Sigmoid colon (tissue), 6 donors: ENCODE measurements at regions not wholly inside any gene's neighbourhood (a gene's known extent, or its start where the extent isn't known, plus 50 kb on each side); places are given as distances from the start of the nearest gene placed in this dataset.
"Not testable (repeated sequence)": the region's sequence is repeated elsewhere in the genome, so short reads cannot be mapped to it uniquely, and the experiment has no call there.

ENCODE experiments used
- DNase-seq: peaks from one replicate; pipeline ENCODE4 v3.0.0-alpha.2; 2019
- H3K27ac ChIP-seq, 4 donors: fragments of 200-600 bp; sonication (generic); one replicate each; pipeline ENCODE4 v1.5.1; 2016 to 2019; ENCODE audit warnings: mild to moderate bottlenecking in 1 of 4
- H3K27me3 ChIP-seq, 3 donors: fragments of 200-600 bp; sonication (generic); one replicate each; pipeline ENCODE4 v1.5.1; 2019; ENCODE audit warnings: mild to moderate bottlenecking in 1 of 3
- H3K36me3 ChIP-seq, 4 donors: fragments of 200-600 bp; sonication (generic); one replicate each; pipeline ENCODE4 v1.5.1; 2016 to 2019
- H3K4me1 ChIP-seq, 4 donors: fragments of 200-600 bp; sonication (generic); one replicate each; pipeline ENCODE4 v1.5.1; 2017 to 2019
- H3K4me3 ChIP-seq, 4 donors: fragments of 200-600 bp; sonication (generic); one replicate each; pipeline ENCODE4 v1.5.1; 2017 to 2019; ENCODE audit warnings: mild to moderate bottlenecking in 2 of 4, moderate library complexity in 1 of 4
- H3K9me3 ChIP-seq, 4 donors: fragments of 200-600 bp in 3 of 4; sonication (generic) in 3 of 4; one replicate each; pipeline versions ENCODE4 v1.5.1 to v1.6.1; 2013 to 2019
- CTCF ChIP-seq, 4 experiments: fragments of 450-650 bp in 3 of 4; fragments of 200-600 bp in 1 of 4; IDR thresholded peaks; one replicate each; pipeline ENCODE4 v1.5.1; 2016 to 2019; ENCODE audit warnings: antibody characterized with exemption in 4 of 4, mild to moderate bottlenecking in 3 of 4, moderate library complexity in 2 of 4
- EP300 ChIP-seq, 4 donors: sonication (generic); formaldehyde crosslinking; IDR thresholded peaks; one replicate each; pipeline ENCODE4 v1.6.1; 2017; ENCODE audit warnings: antibody characterized with exemption in 4 of 4
- POLR2A ChIP-seq, 2 donors: fragments of 450-650 bp; IDR thresholded peaks; one replicate each; pipeline ENCODE4 v1.6.1; 2016; ENCODE audit warnings: antibody characterized with exemption in 2 of 2, mild to moderate bottlenecking in 2 of 2, moderate library complexity in 2 of 2
- POLR2AphosphoS5 ChIP-seq, 4 donors: sonication (generic); formaldehyde crosslinking; IDR thresholded peaks; one replicate each; pipeline ENCODE4 v1.6.1; 2017; ENCODE audit warnings: antibody characterized with exemption in 4 of 4
- WGBS, 2 donors: extraction: QIAGEN DNeasy Blood & Tissue Kit; methylation state at CpG; one replicate each; pipeline ENCODE4 v1.1.7; 2013; 5-methylcytosine and 5-hydroxymethylcytosine counted together
- intact Hi-C: fragments of 100-400 bp; cut with DNase I; formaldehyde crosslinking; loops from one replicate; pipeline ENCODE4 v1.15.1; 2023
- small RNA-seq, 3 donors: library from RNA; depleted of rRNA; stranded (forward); fragments of <200 nt; gene quantifications; one replicate each; pipeline ENCODE3, GENCODE V24; 2016
- donor health status: healthy with polysubstance abuse.
- donor health status: healthy.

GRCh38 chr15:34493001-34493400 is 55.4 kb upstream of the GOLGA8A start:
- Histone ChIP-seq H3K4me1 (peaks cover 0 to 23% (median 12%) of the 10 kb centered on the region in 4 donors), H3K27me3 (peaks cover 16 to 89% (median 64%) of the 10 kb centered on the region in 3 donors), H3K27ac (no peak overlapping the region), H3K9me3 (peaks cover 0 to 5% (median 2%) of the 10 kb centered on the region in 4 donors), H3K4me3 (no peak overlapping the region), H3K36me3 (no peaks in the 10 kb centered on the region)
- no peak for TF ChIP-seq EP300 (IDR thresholded peaks at IDR 0.05)
- no peak for TF ChIP-seq CTCF (IDR thresholded peaks at IDR 0.05)
- TF ChIP-seq POLR2AphosphoS5 (IDR thresholded peaks at IDR 0.05), result no peak
- TF ChIP-seq POLR2A (IDR thresholded peaks at IDR 0.05), result no peak
- intact Hi-C loops, result no loop called here
- no peak for DNase-seq
- 50 to 78% methylated on average over 1 of the region's 1 CpG for WGBS, 2 donors

DNA sequence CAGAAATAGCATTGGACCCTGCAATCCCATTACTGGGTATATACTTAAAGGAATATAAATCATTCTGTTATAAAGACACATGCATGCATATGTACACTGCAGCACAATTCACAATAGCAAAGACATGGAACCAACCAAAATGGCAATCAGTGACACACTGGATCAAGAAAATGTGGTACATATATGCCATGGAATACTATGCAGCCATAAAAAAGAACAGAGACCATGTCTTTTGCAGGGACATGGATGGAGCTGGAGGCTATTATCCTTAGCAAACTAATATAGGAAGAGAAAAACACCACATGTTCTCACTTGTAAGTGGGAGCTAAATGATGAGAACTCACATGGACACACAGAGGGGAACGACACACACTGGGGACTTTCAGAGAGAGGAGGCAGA is 53.9 kb upstream of the GOLGA8A start:
- H3K4me3 ChIP-seq, H3K9me3 ChIP-seq, H3K27ac ChIP-seq, intact Hi-C loops, DNase-seq, H3K36me3 ChIP-seq: not testable (repeated sequence)
- peaks cover 0 to 20% (median 12%) of the 10 kb centered on the region in 4 donors for H3K4me1 ChIP-seq
- WGBS, 2 donors, result 95 to 97% methylated on average over 1 of the region's 1 CpG
- peaks cover 16 to 74% (median 55%) of the 10 kb centered on the region in 3 donors for H3K27me3 ChIP-seq

DNA sequence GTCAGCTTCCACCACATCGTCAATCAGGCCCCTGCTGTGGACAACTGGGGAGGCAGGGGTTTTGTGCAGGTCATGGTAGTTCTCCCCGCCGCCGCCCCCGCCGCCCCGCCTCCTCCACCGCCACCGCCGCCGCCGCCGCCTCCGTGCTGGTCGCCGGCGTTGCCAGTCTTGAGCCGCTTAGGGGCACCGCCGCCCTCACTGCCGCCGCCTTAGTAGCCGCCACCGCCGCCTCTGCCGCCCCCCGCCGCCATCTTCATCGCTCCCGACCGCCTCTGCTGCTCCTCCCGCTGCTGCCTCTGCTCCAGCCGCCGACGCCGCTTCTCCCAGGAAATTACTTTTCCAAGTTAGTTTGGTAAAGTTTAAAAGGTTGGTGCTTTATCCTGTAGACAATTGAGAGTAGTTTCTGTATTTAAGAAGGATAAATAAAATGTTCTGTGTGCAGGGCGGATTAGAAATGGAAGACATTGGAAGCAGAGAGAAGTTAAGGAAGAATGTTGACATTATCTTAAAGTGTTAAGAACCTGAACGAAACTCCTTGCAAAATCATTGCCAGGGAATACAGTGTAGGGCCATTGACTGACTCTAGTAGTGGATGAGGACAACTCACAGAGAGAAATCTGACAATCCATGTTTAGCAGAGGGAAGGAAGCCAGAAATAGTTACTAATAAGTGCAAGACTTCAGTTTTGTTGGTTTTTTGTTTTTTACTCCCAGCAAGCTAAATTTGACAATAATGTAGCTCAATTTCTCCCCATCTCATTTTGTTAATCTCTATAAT is 53.0 kb upstream of the GOLGA8A start:
- intact Hi-C loops, result no loop called here
- 12 to 30% methylated on average over 38 of the region's 38 CpGs for WGBS, 2 donors
- Histone ChIP-seq H3K4me1 (peaks cover 0 to 13% (median 10%) of the 10 kb centered on the region in 4 donors), H3K4me3 (no peak overlapping the region), H3K27ac (no peak overlapping the region), H3K27me3 (peaks cover 16 to 65% (median 46%) of the 10 kb centered on the region in 3 donors), H3K36me3 (no peaks in the 10 kb centered on the region), H3K9me3 (peaks cover 0 to 5% (median 2%) of the 10 kb centered on the region in 4 donors)
- TF ChIP-seq POLR2AphosphoS5 (IDR thresholded peaks at IDR 0.05) (no peak), EP300 (IDR thresholded peaks at IDR 0.05) (no peak), CTCF (IDR thresholded peaks at IDR 0.05) (no peak), POLR2A (IDR thresholded peaks at IDR 0.05) (no peak)
- no peak for DNase-seq

DNA sequence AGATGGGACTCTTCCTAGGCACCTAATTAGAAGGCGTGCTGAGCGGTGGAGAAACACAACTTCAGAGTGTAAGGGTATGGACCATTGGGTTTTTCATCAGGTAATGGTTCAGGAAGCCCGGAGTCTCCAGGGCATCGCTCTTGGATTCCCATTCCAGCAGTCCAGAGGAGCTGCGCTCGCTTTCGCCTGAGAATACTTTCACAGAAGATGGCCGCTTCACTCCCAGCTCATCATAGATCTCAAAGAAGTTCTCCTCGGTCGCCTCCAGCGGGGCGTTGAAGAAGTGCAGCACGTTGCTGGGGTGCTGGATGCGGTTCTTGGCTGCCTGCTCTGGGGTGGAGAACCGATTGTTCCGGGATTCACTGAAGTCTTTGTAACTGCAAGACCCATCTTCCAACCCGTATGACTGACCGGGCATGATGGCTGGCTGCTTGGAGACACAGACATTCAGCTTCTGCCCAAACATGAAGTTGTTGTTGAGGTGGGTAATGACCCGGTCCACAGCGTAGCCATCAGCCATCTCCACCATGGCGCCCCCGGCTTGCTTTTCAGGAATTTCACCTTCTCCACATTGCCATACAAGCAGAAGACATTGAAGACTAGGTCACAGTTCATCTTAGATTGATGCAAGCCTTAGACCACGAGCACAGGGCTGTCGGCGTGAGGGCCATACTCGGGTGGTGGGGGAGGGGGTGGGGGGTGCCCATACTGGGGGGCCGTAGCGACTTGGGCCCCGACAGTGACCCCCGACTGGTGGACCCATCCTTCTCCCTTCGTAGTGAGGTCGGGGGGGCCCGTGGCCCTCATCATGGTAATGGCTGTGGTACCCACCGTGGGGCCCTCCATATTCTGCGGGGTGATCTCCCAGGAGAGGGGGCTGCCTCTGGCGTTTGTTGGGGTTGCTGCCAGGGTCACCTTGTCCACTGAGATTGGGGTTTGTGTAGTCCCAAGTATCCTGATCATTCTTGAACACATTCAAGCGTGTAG is 51.7 kb upstream of the GOLGA8A start:
- DNase-seq, H3K4me3 ChIP-seq, H3K36me3 ChIP-seq, H3K27ac ChIP-seq, H3K4me1 ChIP-seq, intact Hi-C loops, H3K9me3 ChIP-seq: not testable (repeated sequence)
- peaks cover 3 to 52% (median 32%) of the 10 kb centered on the region in 3 donors for H3K27me3 ChIP-seq
- 70 to 92% methylated on average over 37 of the region's 37 CpGs for WGBS, 2 donors

Small RNAs in the stretch of these regions (small RNA-seq; reads per million reads assigned to genes)
- 0 reads per million in 3 donors for gene MIR1233-2
